ENCODE measurements at regions not wholly inside any gene's neighbourhood (a gene's known extent, or its start where the extent isn't known, plus 50 kb on each side); places are given as distances from the start of the nearest gene placed in this dataset.
"Not testable (repeated sequence)": the region's sequence is repeated elsewhere in the genome, so short reads cannot be mapped to it uniquely, and the experiment has no call there.

DNA sequence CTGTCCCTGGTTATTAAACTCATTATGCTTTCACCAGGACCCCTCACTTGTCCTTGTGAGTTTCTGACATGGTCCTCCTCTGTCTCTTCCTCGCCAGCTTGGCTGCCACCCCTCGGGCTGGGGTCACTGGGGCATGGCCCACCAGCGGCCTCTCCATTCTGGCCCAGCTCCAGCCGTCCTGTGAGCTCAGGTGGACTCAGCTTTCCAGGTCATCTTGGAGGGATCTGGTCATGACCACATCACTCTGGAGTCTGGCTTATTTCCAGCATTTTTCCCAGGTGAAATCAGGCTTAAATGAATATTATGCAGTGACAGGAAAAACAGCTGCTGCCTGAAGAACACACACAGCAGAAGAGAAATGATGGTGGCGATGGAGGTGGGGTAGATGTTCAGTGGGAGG is 224.5 kb downstream of the ADAMTS15 start:
- DNase-seq (ENCODE audit: low read depth, low spot score), result no peak

DNA sequence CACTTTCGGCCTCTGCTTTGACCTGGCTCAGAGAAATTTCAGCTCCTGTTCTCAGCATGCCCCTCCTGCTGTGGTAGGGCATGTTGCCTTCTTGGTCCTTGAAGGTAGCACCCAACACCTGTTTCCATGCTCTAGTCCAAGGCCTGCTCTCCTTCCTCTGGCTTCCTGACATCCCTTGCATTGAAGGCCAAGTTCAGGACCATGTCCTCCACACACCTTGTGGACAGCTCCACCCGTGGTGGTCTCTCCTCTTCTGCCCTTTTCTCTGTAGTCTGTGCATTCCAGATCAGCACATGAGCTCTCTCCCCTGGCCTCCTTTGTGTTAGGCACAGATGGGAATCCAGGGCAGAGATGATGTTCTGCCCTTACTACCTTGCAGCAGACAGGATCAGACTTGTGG is 225.3 kb downstream of the ADAMTS15 start:
- DNase-seq (ENCODE audit: low read depth, low spot score), result no peak

DNA sequence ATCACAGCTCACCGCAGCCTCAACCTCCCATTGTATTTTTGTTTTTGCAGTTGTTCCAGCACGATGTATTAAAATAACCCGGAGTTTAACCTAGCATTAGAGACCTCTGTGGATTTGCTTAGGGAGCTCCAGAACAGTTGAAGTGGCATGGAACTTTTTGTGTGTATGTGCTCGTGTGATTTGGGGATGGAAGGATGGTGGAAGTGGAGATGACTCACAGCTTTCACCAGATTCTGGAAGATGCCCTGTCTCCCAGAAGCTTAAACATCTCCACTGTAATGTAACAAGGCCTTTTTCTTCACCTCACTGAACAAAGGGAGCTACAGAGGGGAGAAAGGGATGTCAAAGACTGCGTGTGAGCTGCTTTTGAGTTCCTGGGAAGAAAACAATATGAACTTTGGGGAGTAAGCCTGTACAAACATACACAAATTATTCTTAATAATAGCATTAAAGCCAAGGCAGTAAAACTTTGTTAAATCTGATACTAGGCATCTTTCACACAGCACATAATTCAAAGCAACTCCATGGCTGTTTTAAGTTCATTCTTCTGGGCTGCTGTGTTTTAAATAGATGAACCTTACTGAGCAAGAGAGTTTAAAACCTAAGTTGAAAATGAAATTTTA is 226.4 kb downstream of the ADAMTS15 start:
- no peak for DNase-seq (ENCODE audit: low read depth, low spot score)

DNA sequence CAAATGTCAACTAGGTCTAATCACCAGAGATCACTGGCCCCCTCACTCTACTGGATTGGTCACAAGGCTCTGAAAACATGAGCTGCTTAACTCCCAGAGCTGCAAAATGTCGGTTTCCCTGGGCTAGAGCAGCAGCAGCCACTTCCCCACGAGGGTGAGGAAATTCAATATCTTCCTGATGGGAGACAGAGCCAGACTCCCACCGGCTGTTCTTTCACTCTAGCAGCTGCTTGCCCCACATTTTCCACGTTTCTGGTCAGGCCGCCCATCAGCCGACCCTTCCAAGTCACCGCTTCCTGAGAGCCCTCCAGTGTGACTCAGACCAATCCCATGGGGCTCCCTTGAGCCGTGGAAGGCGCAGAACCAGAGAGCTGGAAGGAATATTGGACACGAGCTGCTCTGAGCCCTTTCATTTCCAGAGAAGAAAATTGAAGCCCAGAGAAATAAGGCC is 227.0 kb downstream of the ADAMTS15 start:
- no peak for DNase-seq (ENCODE audit: low read depth, low spot score)

DNA sequence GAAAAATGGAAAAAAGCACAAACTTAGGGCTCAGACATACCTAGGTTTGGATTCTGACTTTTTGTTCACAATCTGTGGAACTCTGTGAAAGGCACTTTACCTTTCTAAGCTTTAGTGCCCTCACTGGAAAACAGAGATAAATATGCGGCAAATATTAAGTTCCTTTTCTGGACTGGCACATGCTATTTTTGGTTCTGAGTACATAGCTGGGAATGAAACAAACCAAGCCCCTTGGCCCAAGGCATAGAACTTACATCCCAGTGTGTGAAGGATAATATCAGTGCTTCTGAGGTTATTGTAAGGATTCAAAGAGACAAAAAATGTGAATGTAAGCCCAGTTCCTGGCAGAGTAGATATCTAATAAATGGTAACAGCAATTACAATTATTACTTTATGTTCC is 227.5 kb downstream of the ADAMTS15 start:
- DNase-seq (ENCODE audit: low read depth, low spot score), result no peak

DNA sequence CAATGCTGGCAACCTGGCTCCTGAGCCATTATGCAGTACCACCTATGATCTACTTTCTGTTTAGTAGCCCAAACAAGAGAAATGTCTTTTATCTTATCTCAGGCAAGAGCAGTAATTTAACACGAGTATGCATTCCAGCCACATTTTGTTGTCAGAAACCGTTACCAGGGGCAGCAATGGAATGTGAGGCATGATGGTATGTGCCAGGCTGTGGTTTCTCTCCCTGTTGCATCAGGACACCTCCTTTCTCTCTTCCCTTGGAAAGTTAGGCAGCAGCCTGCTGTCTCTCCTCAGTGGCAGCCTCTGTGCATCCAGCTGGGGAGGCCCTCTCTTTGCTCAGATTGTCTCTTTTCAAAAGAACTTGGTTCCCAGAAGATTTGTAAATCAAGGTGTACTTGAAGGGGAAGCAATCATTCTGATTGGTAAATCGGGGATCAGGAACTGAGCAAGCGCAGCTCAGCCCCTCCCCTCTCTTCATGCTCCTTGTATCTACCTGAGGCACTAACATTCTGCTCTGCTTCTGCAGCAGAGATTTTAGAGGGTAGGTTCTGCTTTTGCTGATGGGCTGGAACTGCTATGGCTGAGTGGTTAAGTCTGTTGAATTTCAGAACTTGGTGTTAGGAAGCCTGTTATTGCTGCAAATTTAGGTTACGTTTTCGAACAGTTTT is 229.2 kb downstream of the ADAMTS15 start:
- no peak for DNase-seq (ENCODE audit: low read depth, low spot score)

DNA sequence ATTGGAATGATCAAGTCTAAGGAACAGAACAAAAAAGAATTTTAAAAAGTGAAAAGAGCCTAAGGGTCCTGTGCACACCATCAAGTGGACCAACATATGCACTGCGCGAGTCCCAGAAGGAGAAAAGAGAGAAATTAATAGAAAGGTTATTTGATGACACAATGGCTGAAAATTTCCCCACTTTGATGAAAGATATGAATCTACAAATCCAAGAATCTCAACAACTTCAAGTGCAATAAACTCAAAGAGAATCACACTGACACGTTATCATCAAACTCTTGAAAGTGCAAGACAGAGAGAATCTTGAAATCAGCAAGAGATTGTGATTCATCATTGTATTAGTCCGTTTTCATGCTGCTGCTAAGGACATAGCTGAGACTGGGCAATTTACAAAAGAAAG is 230.8 kb downstream of the ADAMTS15 start:
- no peak for DNase-seq (ENCODE audit: low read depth, low spot score)

DNA sequence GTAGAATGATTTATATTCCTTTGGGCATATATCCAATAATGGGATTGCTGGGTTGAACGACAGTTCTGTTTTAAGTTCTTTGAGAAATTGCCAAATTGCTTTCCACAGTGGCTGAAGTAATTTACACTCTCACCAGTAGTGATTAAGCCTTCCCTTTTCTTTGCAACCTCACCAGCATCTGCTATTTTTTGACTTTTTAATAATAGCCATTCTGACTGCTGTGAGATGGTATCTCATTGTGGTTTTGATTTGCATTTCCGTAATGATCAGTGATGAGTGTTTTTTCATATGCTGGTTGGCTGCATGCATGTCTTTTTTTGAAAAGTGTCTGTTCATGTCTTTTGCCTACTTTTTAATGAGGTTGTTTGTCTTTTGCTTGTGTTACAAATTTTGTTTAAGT is 233.8 kb downstream of the SNX19 start:
- not testable (repeated sequence) for DNase-seq (ENCODE audit: low read depth, low spot score)

DNA sequence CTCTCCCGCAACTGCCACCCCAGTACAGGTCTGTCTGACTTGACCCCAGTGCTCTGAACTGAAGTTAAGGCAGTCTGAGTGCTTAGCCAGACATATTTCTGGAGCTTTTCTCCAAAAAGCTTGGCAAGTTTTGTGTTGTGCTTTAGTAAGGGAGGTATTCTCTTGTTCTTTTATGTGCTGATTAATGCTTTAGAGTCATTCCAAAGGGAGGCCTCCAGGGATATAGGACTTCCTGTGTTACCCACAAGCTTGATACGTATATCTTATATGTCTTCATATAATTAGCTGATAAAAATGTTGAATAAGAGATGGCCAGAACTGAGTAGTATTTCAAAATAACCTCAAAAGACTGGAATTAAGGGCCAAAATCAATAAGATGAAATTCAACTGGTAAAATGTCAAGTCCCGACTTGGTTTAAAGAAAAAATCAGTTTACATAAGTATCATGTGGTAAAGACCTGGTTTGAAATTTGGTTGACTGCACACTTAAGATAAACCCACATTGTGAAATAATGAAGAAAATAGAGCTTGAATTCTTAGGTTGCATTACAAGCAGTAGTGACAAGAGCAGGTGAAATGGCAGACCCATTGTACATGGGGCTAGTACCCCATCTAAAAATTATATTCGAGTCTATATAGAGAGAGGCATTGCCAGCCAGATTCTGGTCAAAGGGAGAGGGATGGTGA is 226.9 kb downstream of the SNX19 start:
- no peak for DNase-seq (ENCODE audit: low read depth, low spot score)

DNA sequence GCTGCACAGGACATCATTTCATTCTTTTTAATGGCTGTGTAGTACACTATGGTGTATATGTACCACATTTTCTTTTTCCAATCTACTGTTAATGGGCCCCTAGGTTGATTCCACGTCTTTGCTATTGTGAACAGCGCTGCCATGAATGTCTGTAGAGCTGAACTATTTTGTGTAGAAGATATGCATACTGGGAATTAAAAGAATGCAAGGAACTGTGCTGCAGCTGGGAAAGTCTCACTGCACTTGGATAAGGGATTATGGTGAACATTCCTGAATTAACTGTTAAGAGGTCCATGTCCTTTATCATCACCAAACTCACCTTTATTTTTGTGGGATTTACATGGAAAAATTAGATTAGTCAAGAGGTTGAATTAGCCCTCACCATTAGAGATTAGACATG is 224.7 kb downstream of the SNX19 start:
- no peak for DNase-seq (ENCODE audit: low read depth, low spot score)

DNA sequence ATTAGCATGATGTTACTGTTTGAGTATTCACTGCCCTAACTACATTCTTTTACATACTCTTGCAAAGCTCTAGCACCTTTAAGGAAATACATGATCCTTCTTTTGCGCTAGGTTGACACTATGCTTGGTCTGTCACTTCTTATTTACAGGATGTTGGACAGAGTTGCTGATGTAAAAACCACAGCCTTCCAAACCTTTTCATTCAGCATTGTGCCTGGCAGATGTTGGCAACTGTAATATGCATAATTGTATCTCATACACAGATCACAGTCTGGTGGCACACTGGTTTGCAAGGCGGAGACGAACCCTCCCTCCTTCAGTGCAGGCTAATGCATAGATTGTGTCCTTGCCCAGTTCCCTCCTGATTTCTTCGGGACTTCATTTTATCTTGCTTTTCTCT is 224.1 kb downstream of the SNX19 start:
- no peak for DNase-seq (ENCODE audit: low read depth, low spot score)

DNA sequence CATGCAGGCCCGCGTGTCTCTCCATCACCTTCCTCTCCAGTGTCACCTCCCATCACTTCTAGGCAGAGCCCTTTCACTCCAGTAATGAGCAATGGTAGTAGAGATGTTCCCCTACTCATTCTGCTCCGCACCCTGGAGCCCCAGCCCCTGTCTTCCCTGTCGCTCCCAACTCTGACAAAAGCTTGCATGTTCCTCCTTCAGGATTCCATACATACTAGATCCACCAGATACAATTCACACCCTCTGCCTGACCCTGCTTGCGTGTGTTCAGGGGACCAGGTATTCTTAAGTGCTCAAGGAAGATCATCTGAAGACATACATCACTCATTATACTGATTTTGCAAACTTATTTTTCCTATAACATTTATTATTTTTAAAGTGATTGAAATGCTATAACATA is 222.7 kb downstream of the SNX19 start:
- DNase-seq (ENCODE audit: low read depth, low spot score), result no peak

DNA sequence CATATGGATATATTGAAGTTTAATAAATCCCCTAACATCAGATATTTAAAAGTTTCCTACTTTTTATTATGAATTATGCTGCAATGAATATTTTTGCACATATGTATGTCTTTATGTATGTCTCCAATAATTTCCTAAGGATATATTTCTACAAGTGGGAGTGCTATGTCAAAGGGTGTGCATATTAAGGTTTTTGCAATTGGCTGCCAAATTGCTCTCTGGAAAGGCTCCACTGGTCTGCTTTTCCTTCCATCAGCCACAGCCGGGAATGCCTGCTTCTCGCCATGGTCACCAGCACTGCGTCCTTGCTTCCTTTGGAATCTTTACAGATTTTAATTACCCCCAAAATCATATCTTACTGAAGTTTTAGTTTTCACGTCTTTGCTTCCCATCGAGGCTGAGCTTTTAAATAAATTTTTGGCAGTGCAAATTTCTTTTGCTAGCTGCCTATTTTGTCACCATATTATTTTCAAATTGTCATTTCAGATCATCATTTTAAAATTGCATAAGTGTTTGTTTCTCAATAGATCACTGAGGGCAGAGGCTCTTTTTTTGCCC is 221.7 kb downstream of the SNX19 start:
- no peak for DNase-seq (ENCODE audit: low read depth, low spot score)

DNA sequence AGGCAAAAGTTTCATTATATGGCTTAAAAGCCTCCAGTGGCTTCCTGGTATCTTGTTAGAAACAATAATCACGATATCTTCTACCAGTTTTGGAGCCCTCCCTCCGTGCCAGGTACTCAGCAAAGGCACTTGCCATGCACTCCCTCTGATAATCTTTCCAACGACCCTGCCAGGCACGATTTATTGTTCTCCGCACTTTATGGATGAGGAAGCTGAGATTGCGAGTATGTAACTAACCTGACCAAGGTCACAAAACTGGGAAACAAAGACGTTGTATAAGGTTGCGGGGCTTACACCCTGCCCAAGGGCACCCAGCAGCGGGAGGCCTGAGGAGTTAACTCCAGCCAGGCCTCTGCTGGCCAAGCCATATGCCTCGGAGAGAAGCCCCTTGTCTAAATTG is 218.1 kb downstream of the SNX19 start:
- no peak for DNase-seq (ENCODE audit: low read depth, low spot score)

DNA sequence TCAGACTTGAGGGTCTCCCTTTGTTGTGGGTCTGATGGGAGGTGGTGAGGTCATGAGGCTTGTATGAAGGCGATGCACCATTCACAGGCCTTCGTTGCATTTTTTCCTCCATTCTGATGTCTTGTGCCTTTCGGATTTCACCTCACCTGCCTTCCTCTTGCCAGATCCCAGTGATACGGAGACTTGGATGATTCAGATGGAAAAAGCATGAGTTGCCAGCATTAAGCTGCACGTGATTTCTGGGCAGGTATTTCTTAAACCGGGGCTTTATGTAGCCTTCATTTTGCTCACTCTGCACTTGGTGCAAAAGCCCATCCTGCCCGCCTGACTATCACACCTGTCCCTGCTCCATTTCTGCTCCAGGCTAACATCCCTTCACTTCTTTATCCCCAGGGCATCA is 216.7 kb downstream of the SNX19 start:
- DNase-seq (ENCODE audit: low read depth, low spot score), result no peak

DNA sequence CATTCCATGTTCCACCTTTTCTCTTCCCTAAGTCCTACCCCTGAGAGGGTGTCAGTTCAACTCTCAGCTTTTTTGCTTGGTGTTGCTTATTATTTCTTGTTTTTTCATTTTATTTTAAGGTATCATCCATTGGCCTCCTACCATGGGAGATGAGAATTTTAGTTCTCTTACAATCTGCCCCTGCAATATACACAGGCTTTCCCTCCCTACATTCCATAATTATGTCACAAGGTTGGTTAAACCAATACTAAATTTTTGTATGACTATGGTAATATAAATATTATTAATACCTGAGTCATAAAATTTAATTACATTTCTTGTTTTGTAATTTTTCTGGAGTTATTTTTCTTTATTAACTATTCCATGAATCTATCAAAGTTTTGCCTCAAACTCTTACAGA is 216.2 kb downstream of the SNX19 start:
- DNase-seq (ENCODE audit: low read depth, low spot score), result no peak

DNA sequence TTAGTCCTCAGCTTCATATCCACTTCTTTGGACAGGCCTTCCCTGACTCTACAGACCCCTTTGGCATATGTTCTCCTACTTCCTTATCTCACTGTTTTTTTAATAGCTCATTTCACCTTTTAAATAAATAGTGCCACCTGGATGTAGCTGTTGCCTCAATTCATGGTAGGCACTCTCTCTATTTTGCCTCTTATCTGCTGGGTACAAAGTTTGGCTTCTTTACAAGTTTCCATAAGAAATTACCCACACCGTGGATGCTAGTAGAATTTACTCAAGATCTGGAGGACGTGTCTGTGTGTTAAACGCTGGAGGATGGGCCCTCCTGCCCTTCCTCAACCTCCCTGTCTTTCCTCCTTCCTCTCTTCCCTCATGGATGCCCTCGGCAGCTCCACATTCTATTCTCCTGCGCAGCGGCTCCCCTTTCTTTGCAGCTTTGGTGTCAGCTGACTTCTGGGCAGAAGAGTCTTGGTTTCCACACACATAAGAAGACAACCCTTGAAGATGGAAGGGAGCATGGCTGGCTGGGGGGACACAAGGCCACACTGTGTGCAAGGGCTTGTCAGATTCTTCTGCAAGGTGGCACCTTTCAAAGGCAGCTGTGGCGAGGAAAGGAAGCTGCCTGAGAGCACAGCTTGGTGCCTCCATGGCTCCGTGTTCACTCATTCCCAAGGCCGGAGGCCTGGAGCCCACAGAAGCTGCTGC is 212.6 kb downstream of the SNX19 start:
- DNase-seq (ENCODE audit: low read depth, low spot score), result no peak

DNA sequence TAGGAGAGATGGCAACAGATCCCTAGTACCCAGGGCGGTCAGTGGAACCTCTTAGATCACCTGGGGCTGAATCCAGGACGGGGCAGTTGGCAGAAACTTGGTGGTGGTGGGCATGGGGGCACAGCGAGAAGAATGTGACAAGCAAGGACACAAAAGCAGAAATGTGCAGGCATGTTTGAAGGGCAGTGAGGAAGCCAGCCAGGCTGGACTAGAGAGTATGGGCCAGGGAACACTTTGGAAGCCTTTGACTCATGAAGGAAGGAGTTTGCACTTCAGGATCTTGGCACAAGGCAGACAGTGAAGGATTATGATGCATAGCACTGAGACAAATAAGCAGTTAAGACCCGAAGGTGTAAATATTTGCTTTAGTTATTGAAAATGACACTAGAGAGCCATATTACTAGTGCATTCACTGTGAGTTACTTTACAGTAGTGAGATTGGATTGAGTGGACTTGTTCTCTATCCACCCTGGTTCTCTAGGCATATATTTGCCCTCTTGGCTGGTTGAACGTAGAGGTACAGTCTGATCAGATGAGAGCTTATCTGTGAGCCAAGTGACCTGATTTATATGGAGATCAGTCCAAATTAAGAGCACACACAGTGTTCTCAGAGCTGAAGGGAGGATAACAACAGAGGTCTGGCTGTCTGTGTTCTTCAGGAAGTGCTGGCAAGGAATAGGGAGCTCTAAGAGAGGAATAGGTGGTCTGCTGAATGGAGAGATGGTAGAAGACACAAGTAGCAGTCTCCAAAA is 210.4 kb downstream of the SNX19 start:
- no peak for DNase-seq (ENCODE audit: low read depth, low spot score)

DNA sequence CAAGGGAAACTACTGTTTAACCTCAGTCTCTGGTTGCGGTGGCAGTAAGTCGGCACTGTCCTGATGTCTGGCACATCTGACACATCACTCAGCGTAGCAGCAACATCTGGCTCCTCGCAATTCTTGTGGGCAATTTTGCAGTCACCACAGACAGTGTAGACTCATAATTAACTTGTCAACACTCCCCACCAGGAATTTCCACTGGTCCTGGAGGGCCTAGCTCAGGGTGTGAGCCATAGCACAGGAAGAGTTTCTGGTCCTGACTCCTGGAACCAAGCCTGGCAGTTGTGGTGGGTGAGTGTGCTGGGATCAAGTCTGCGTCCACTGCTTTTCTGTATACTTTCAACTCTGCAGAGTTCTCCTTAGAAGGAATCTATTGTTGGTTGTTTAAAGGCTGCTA is 209.7 kb downstream of the SNX19 start:
- DNase-seq (ENCODE audit: low read depth, low spot score), result no peak

DNA sequence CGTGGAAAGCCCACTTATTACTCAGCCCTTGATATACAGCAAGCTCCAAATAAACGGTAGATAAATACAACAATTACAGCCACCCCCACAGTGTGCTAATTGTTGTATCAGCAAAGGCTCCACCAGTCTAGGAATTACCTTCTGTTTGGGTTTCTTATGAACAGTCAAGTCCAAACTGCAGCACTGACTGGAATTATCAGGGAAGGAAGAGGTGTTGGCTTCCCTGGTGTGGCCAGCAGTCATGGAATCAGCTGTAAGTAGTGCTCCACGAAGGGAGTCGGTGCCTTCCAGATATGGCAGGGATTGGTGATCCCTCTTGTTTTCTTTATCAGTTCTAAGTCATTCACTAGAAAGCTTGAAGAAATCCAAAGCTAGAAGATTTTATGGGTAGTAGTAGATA is 209.1 kb downstream of the SNX19 start:
- no peak for DNase-seq (ENCODE audit: low read depth, low spot score)

DNA sequence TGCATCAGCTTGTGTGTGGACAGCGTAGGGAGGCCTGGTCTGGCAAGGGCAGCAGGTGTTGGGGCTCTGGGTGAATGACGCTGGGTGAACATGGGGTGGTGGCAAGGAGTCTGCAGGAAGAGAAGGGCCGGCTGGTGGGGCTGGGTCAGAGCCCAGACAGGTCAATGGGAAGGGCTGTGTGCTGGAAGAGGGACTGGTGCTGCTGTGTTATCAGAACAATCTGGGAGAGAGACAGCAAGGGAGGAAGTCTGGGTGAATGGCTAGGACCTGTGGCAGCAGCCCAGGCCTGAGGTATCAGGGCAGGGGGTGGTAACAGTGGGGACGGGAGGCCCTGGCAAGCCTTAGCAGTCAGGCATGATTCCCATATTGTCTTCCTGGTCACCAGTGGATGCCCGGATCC is 206.7 kb downstream of the SNX19 start:
- no peak for DNase-seq (ENCODE audit: low read depth, low spot score)
